Fibroblast of upper back skin (primary cell): ENCODE measurements at regions not wholly inside any gene's neighbourhood (a gene's known extent, or its start where the extent isn't known, plus 50 kb on each side); places are given as distances from the start of the nearest gene placed in this dataset.
A peak's percentile ranks its signal among the peaks of the same experiment; 100 is the strongest.

Source experiments
- DNase-seq: peaks from one replicate; pipeline ENCODE4 v3.0.0-alpha.2; 2013

- no peak for DNase-seq
Observed at GRCh38 chr10:131781791-131782190, 119.0 kb upstream of the PPP2R2D start.

GRCh38 chr10:131784363-131785120 is 116.3 kb upstream of the PPP2R2D start:
- no peak for DNase-seq

GRCh38 chr10:131785121-131785460 is 115.7 kb upstream of the PPP2R2D start:
- DNase-seq = no peak

GRCh38 chr10:131786756-131787605 is 113.8 kb upstream of the PPP2R2D start:
- peak; percentile 21 for DNase-seq

- no peak for DNase-seq
Observed at GRCh38 chr10:131787961-131788360, 112.8 kb upstream of the PPP2R2D start.

GRCh38 chr10:131788386-131788785 is 112.4 kb upstream of the PPP2R2D start:
- DNase-seq = no peak

GRCh38 chr10:131789516-131789915 is 111.3 kb upstream of the PPP2R2D start:
- DNase-seq = no peak

GRCh38 chr10:131790021-131790420 is 110.8 kb upstream of the PPP2R2D start:
- no peak for DNase-seq

- no peak for DNase-seq
Observed at GRCh38 chr10:131792011-131792651, 108.7 kb upstream of the PPP2R2D start.

GRCh38 chr10:131792809-131793208 is 108.0 kb upstream of the PPP2R2D start:
- no peak for DNase-seq

- DNase-seq = no peak
Observed at GRCh38 chr10:131795761-131796160, 105.0 kb upstream of the PPP2R2D start.

- DNase-seq = no peak
Observed at GRCh38 chr10:131797626-131798025, 103.2 kb upstream of the PPP2R2D start.

- no peak for DNase-seq
Observed at GRCh38 chr10:131799429-131799828, 101.4 kb upstream of the PPP2R2D start.

GRCh38 chr10:131802156-131802915 is 98.5 kb upstream of the PPP2R2D start:
- no peak for DNase-seq

- no peak for DNase-seq
Observed at GRCh38 chr10:131802996-131803395, 97.8 kb upstream of the PPP2R2D start.

- DNase-seq = no peak
Observed at GRCh38 chr10:131803860-131804425, 96.9 kb upstream of the PPP2R2D start.

GRCh38 chr10:131804551-131805295 is 96.1 kb upstream of the PPP2R2D start:
- no peak for DNase-seq

- DNase-seq = no peak
Observed at GRCh38 chr10:131805696-131806095, 95.1 kb upstream of the PPP2R2D start.

- DNase-seq = no peak
Observed at GRCh38 chr10:131806146-131806545, 94.7 kb upstream of the PPP2R2D start.

- DNase-seq = no peak
Observed at GRCh38 chr10:131806646-131807317, 94.0 kb upstream of the PPP2R2D start.

GRCh38 chr10:131808370-131808930 is 92.4 kb upstream of the PPP2R2D start:
- no peak for DNase-seq
